Hematopoietic multipotent progenitor cell treated with erythropoietin and hydrocortisone succinate and interleukin-3 and kit ligand, for 15 days (in vitro differentiated cells): ENCODE measurements at regions not wholly inside any gene's neighbourhood (a gene's known extent, or its start where the extent isn't known, plus 50 kb on each side); places are given as distances from the start of the nearest gene placed in this dataset.
A peak's percentile ranks its signal among the peaks of the same experiment; 100 is the strongest.

Experiments used
- DNase-seq: peaks from one replicate; pipeline ENCODE4 v3.0.0-alpha.2; 2015; ENCODE audit warnings: low spot score

DNA sequence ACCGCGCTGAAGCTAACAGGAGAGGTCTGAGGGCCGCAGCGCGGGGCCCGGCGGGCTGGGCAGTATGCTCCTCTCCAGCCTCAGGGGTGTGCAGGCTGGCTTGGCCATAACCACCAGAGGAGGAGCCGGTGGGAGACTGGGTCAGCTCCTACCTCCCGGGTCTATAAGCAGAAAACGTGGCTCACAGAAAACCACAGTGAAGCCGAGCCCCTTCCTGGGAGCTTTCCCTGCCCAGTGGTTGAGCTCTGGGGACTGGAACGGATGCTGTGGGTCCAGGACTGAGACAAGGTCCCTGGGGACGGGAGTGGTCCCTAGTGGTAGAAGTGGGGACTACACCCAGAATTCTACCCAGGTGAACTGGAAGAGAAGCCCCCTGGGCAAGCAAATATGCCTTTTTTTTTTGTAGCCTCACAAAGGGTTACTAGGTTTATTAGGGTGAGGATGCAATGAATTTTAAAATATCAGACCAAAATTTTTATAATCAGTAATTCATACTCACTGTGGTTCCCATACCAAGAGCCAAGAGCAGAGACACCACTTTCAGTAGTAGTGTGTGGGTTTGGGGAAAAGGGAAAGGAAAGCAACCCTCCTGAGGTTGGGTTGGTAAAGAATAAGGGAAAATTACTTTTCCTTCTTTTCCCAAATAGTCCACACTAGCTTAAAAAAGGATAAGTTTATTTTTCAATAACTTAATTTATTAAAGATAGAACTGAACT, 67.9 kb upstream of the PRKCQ start:
- peak; percentile 50 for DNase-seq

GRCh38 chr10:6643962-6644361, 63.9 kb upstream of the PRKCQ start:
- no peak for DNase-seq

- no peak for DNase-seq
These were observed 62.8 kb upstream of the PRKCQ start for GRCh38 chr10:6642876-6643275.

DNA sequence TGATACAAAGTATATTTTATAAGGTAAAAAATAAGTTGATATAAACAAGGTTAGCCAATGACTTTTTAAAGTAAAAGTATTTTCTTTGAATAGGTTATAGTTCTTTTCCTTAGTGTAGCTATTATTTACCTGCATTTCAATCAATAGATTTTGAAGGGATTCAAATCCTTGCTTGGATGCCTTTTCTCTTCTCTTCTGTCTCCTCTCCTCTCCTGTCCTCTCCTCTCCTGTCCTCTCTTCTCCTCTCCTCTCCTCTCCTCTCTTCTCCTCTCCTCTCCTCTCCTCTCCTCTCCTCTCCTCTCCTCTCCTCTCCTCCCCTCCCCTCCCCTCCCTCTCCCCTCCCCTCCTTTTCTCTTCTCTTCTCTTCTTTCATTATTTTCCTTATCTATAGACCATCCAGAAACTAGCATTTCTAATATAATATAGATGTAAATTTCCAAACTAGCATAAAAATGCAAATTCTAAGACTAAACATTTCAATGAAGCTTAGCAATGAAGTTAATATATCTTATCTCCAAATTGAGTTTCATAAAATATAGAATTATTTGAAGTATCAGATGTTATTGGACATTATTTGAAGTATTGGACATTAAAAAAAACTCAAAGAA, 60.5 kb upstream of the PRKCQ start:
- DNase-seq: no peak

- no peak for DNase-seq
These were observed 57.0 kb upstream of the PRKCQ start for GRCh38 chr10:6637053-6637452.

DNA sequence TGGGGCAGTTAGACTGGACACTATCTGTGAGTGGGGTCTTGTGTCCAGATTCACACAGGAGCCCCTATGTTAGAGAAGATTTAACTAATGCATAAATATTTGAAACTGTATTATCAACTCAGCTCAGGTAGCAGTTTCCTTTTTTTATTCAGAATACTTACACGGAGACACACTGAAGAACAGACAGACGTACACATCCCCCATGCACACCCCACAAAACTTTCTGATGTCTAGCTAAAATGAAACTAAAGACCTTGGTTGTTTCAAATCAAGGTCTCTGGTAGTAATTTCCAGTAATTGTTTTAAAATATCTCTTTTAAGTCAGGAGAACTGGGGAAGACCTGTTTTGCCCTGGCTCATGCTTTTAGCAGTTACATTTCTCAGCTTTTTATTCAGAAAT, 55.7 kb upstream of the PRKCQ start:
- DNase-seq: no peak
